ENCODE measurements at regions not wholly inside any gene's neighbourhood (a gene's known extent, or its start where the extent isn't known, plus 50 kb on each side); places are given as distances from the start of the nearest gene placed in this dataset.

GRCh38 chr6:104396077-104396476 lies 463.6 kb downstream of the HACE1 start (continued):
- TF ChIP-seq CHD7 (IDR thresholded peaks at IDR 0.05; ENCODE audit: insufficient replicate concordance, low read length) (no peak), HDAC6 (IDR thresholded peaks at IDR 0.05; ENCODE audit: low read depth, low read length) (no peak), JUN (IDR thresholded peaks at IDR 0.05; ENCODE audit: low read depth, low read length) (no peak), SIX5 (IDR thresholded peaks at IDR 0.05; ENCODE audit: low read depth, low read length) (no peak), E2F6 (IDR thresholded peaks at IDR 0.05) (no peak)

Data from H1 (cell line).